ENCODE measurements at regions not wholly inside any gene's neighbourhood (a gene's known extent, or its start where the extent isn't known, plus 50 kb on each side); places are given as distances from the start of the nearest gene placed in this dataset.

DNA sequence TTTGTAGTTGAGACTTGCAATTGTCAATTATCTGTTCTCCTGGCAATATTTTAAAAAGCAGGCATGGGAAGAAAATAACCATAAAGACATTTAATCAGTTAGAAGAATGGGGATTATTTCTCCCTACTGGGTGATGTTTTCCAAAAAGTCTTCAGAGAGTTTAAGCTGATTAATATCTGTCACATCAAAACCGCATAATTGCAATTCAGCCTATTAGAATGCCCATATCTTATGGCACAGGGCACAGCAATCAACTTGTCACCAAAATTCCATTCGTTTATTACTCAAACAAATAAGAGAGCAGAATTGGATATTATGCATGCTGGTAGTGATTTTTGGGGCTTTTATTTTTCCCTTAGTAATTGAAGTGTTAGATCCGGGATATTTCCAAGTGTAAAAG is 218.7 kb downstream of the RNF144B start (continued):
- TF ChIP-seq NFYB (IDR thresholded peaks at IDR 0.05; ENCODE audit: insufficient read depth, low read depth, low read length) = no peak
- no peak for TF ChIP-seq SMARCA5 (IDR thresholded peaks at IDR 0.05)
- TF ChIP-seq SMC3 (IDR thresholded peaks at IDR 0.05; ENCODE audit: borderline replicate concordance, low read length) = no peak
- no peak for TF ChIP-seq SUZ12 (IDR thresholded peaks at IDR 0.05; ENCODE audit: unreplicated experiment)

- no TSS peak for BruUV-seq (replicated peaks)
- SMC1A ChIA-PET (ENCODE audit: uncharacterized antibody, unreplicated experiment) = no interaction called here
- intact Hi-C loops (cut with micrococcal nuclease; ENCODE audit: unreplicated experiment) = no loop called here
Measured at GRCh38 chr6:18609715-18610114, 222.6 kb downstream of the RNF144B start.

More at GRCh38 chr6:18609715-18610114, 222.6 kb downstream of the RNF144B start:
- Histone ChIP-seq H3K79me2 (ENCODE audit: control insufficient read depth, insufficient read depth, low read length) (no peaks in the 10 kb centered on the region), H3K4me3 (no peak overlapping the region), H3K9ac (ENCODE audit: control insufficient read depth, insufficient read depth, low read length) (no peak overlapping the region), H3K9me3 (replicated peaks; ENCODE audit: control insufficient read depth, insufficient read depth, low read length) (no peaks in the 10 kb centered on the region), H3K36me3 (ENCODE audit: control insufficient read depth in 2 of 2, insufficient read depth in 2 of 2, low read length in 1 of 2) (no peaks in the 10 kb centered on the region), H3K4me2 (ENCODE audit: control insufficient read depth, insufficient read depth) (no peak overlapping the region), H3K27ac (ENCODE audit: control insufficient read depth, insufficient read depth) (no peak overlapping the region), H4K20me1 (ENCODE audit: control insufficient read depth, insufficient read depth) (no peaks in the 10 kb centered on the region), H3K4me1 (ENCODE audit: control insufficient read depth, insufficient read depth, low read length) (no peaks in the 10 kb centered on the region), H2AFZ (ENCODE audit: control insufficient read depth, low read depth, low read length) (no peak overlapping the region), H3K27me3 (replicated peaks in 1 of 2; ENCODE audit: control insufficient read depth in 2 of 2, insufficient read depth in 2 of 2, low read length in 1 of 2) (no peaks in the 10 kb centered on the region)
- ChIA-PET RAD21 (ENCODE audit: unreplicated experiment) (interaction anchor here (1.1 kb wide), 1 partner anchor 14 kb away, joined by 3 read pairs; no protein-coding TSS in a partner anchor), POLR2A (no interaction called here), CTCF (no interaction called here)
- TF ChIP-seq TCF12 (IDR thresholded peaks at IDR 0.05; ENCODE audit: low read depth, low read length) = no peak
- TF ChIP-seq ASH2L (IDR thresholded peaks at IDR 0.05; ENCODE audit: borderline replicate concordance, low read depth) = no peak
- no peak for TF ChIP-seq SIX5 (IDR thresholded peaks at IDR 0.05; ENCODE audit: low read depth, low read length, severe bottlenecking)
- TF ChIP-seq, protein P1, sequence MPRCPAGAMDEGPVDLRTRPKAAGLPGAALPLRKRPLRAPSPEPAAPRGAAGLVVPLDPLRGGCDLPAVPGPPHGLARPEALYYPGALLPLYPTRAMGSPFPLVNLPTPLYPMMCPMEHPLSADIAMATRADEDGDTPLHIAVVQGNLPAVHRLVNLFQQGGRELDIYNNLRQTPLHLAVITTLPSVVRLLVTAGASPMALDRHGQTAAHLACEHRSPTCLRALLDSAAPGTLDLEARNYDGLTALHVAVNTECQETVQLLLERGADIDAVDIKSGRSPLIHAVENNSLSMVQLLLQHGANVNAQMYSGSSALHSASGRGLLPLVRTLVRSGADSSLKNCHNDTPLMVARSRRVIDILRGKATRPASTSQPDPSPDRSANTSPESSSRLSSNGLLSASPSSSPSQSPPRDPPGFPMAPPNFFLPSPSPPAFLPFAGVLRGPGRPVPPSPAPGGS (IDR thresholded peaks at IDR 0.05; ENCODE audit: borderline replicate concordance, insufficient read depth, low read depth, low read length, poor library complexity, severe bottlenecking) = no peak
- TF ChIP-seq KDM1A (IDR thresholded peaks at IDR 0.05; ENCODE audit: borderline replicate concordance) = no peak
- no peak for TF ChIP-seq NFYA (IDR thresholded peaks at IDR 0.05; ENCODE audit: borderline replicate concordance, low read depth, low read length)
- TF ChIP-seq, protein P2, sequence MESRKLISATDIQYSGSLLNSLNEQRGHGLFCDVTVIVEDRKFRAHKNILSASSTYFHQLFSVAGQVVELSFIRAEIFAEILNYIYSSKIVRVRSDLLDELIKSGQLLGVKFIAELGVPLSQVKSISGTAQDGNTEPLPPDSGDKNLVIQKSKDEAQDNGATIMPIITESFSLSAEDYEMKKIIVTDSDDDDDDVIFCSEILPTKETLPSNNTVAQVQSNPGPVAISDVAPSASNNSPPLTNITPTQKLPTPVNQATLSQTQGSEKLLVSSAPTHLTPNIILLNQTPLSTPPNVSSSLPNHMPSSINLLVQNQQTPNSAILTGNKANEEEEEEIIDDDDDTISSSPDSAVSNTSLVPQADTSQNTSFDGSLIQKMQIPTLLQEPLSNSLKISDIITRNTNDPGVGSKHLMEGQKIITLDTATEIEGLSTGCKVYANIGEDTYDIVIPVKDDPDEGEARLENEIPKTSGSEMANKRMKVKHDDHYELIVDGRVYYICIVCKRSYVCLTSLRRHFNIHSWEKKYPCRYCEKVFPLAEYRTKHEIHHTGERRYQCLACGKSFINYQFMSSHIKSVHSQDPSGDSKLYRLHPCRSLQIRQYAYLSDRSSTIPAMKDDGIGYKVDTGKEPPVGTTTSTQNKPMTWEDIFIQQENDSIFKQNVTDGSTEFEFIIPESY (IDR thresholded peaks at IDR 0.05) = no peak
- TF ChIP-seq ATF7 (IDR thresholded peaks at IDR 0.05; ENCODE audit: low read depth) = no peak
- in situ Hi-C loops (cut with MboI) = no loop called here
- DNase-seq (ENCODE audit: low read depth, low spot score) = no peak
- 0% methylated on average over 1 of the region's 1 CpG for WGBS (ENCODE audit: insufficient coverage, insufficient replicate concordance, low lambda C conversion rate, missing lambda C conversion rate)
- FAIRE-seq = no peak
- no peak for ATAC-seq

Data from GM12878 (cell line).